ENCODE measurements at regions not wholly inside any gene's neighbourhood (a gene's known extent, or its start where the extent isn't known, plus 50 kb on each side); places are given as distances from the start of the nearest gene placed in this dataset.

DNA sequence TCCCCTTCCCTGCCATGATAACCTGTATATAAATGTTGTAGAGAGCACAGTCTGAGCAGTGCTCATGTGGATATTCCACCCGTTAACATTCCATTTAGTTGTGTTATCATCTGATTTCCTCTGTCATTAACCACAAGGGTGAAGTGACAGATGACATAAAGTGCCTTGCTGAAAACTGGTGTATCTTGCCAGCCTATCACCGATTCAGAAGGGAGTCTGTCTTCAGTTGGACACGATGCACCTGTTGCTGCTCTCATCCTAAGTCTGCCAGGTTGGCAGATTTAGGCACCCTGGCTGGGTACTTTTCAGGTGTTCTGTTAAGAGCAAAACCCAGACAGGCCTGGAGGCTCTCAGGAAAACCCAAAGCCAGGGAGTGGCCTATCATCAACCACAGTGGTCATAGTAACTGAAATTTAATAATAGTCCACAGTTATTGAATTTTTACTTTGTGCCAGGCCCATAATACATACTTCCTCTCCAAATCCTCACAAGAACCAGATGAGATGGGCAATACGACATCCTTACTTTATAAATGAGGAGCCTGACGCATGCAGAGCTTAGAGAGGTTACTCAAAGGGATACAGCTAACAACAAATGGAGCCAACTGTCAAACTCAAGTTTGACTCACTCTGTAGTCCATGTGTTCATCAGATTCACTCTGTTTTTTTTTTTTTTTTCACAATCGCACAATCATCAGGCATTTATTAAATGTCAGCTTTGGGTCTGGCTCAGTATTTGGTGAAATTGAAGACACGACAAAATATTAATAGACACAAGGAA lies 100.7 kb upstream of the SPRY4 start:
- no peak for ATAC-seq (ENCODE audit: low read depth)

DNA sequence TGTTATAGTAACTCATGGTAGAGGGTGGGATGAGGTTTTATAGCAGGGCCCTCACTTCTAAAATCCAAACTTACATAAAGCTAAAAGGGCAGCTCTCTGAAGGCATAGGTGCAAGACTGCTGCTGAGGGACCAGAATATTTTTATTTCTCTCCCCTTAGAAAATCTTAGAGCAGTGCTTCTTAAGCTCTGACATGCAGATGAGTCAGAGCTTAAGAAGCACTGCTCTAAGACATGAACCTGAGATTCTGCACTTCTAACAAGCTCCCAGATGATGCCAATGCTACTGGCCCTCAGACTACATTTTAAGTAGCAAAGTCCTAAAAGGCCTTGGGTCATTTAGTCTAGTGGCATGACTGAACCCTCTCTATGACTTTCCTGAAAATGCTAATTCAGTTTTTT lies 97.6 kb upstream of the SPRY4 start:
- ChIA-PET CTCF (interaction anchor here (1.0 kb wide), 1 partner anchor 20 kb away, joined by 3 read pairs; no protein-coding TSS in a partner anchor), POLR2A (interaction anchor here (0.7 kb wide), 1 partner anchor 576 kb away, joined by 7 read pairs; no protein-coding TSS in a partner anchor)
- Mint-ChIP-seq H3K9me3 (ENCODE audit: insufficient read depth) (no peaks in the 10 kb centered on the region), H3K4me1 (peaks cover 54% of the 10 kb centered on the region), H3K27ac (no peak overlapping the region), H3K27me3 (no peaks in the 10 kb centered on the region), H3K4me3 (no peak overlapping the region)
- Histone ChIP-seq H3K79me2 (ENCODE audit: control insufficient read depth, insufficient read depth, low read length) (no peaks in the 10 kb centered on the region), H3K27me3 (replicated peaks in 1 of 4; ENCODE audit: control extremely low read depth in 1 of 4, control insufficient read depth in 3 of 4, insufficient read depth in 4 of 4, low read length in 3 of 4) (peaks cover 0 to 7% (median 0%) of the 10 kb centered on the region in 4 experiments), H2AFZ (ENCODE audit: insufficient read depth, low read depth, low read length, poor library complexity, severe bottlenecking) (no peak overlapping the region), H3K4me1 (ENCODE audit: control insufficient read depth in 2 of 2, insufficient read depth in 2 of 2, low read length in 2 of 2) (peaks cover 51 to 55% of the 10 kb centered on the region in 2 donors), H3K4me3 (ENCODE audit: control extremely low read depth in 1 of 5, extremely low read depth in 1 of 5, insufficient read depth in 1 of 5, low read depth in 2 of 5, low read length in 4 of 5) (no peak overlapping the region), H3K36me3 (replicated peaks in 1 of 2; ENCODE audit: control extremely low read depth in 1 of 2, control insufficient read depth in 1 of 2, extremely low read depth in 1 of 2, insufficient read depth in 2 of 2, low read length in 1 of 2) (no peaks in the 10 kb centered on the region), H3K9me3 (ENCODE audit: control extremely low read depth in 1 of 3, control insufficient read depth in 2 of 3, insufficient read depth in 1 of 3, low read length in 2 of 3) (peaks cover 0 to 9% (median 2%) of the 10 kb centered on the region in 3 donors), H4K20me1 (ENCODE audit: control insufficient read depth, insufficient read depth, low read length, poor library complexity, severe bottlenecking) (no peaks in the 10 kb centered on the region), H3K27ac (ENCODE audit: low read length in 2 of 2) (no peak overlapping the region), H3K4me2 (replicated peaks; ENCODE audit: low read depth, low read length, poor library complexity, severe bottlenecking) (no peak overlapping the region), H3K9ac (ENCODE audit: low read length) (no peak overlapping the region)
- no peak for DNase-seq
- no peak for ATAC-seq (ENCODE audit: low read depth)
- TF ChIP-seq, protein P1, sequence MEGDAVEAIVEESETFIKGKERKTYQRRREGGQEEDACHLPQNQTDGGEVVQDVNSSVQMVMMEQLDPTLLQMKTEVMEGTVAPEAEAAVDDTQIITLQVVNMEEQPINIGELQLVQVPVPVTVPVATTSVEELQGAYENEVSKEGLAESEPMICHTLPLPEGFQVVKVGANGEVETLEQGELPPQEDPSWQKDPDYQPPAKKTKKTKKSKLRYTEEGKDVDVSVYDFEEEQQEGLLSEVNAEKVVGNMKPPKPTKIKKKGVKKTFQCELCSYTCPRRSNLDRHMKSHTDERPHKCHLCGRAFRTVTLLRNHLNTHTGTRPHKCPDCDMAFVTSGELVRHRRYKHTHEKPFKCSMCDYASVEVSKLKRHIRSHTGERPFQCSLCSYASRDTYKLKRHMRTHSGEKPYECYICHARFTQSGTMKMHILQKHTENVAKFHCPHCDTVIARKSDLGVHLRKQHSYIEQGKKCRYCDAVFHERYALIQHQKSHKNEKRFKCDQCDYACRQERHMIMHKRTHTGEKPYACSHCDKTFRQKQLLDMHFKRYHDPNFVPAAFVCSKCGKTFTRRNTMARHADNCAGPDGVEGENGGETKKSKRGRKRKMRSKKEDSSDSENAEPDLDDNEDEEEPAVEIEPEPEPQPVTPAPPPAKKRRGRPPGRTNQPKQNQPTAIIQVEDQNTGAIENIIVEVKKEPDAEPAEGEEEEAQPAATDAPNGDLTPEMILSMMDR (IDR thresholded peaks at IDR 0.05): no peak
- TF ChIP-seq EZH2 (IDR thresholded peaks at IDR 0.05; ENCODE audit: borderline replicate concordance, insufficient read depth, low read depth, low read length, poor library complexity, severe bottlenecking): no peak
- intact Hi-C loops (cut with micrococcal nuclease): no loop called here

More for the DNA sequence above, 100.7 kb upstream of the SPRY4 start:
- peaks cover 0 to 7% (median 0%) of the 10 kb centered on the region in 4 experiments for H3K27me3 ChIP-seq (replicated peaks in 1 of 4; ENCODE audit: control extremely low read depth in 1 of 4, control insufficient read depth in 3 of 4, insufficient read depth in 4 of 4, low read length in 3 of 4)
- H3K4me1 ChIP-seq (ENCODE audit: control insufficient read depth in 2 of 2, insufficient read depth in 2 of 2, low read length in 2 of 2): peaks cover 30 to 33% of the 10 kb centered on the region in 2 donors
- no peaks in the 10 kb centered on the region for H3K36me3 ChIP-seq (replicated peaks in 1 of 2; ENCODE audit: control extremely low read depth in 1 of 2, control insufficient read depth in 1 of 2, extremely low read depth in 1 of 2, insufficient read depth in 2 of 2, low read length in 1 of 2)
- no peak for DNase-seq
- no peak overlapping the region for H2AFZ ChIP-seq (ENCODE audit: insufficient read depth, low read depth, low read length, poor library complexity, severe bottlenecking)
- H3K4me3 ChIP-seq (ENCODE audit: control extremely low read depth in 1 of 5, extremely low read depth in 1 of 5, insufficient read depth in 1 of 5, low read depth in 2 of 5, low read length in 4 of 5): no peak overlapping the region
- TF ChIP-seq, protein P1 (IDR thresholded peaks at IDR 0.05): no peak
- TF ChIP-seq EZH2 (IDR thresholded peaks at IDR 0.05; ENCODE audit: borderline replicate concordance, insufficient read depth, low read depth, low read length, poor library complexity, severe bottlenecking): no peak
- no peaks in the 10 kb centered on the region for H4K20me1 ChIP-seq (ENCODE audit: control insufficient read depth, insufficient read depth, low read length, poor library complexity, severe bottlenecking)
- Mint-ChIP-seq H3K4me3 (no peak overlapping the region), H3K4me1 (peaks cover 36% of the 10 kb centered on the region), H3K27me3 (no peaks in the 10 kb centered on the region), H3K27ac (no peak overlapping the region), H3K9me3 (ENCODE audit: insufficient read depth) (no peaks in the 10 kb centered on the region)
- H3K9me3 ChIP-seq (ENCODE audit: control extremely low read depth in 1 of 3, control insufficient read depth in 2 of 3, insufficient read depth in 1 of 3, low read length in 2 of 3): peaks cover 0 to 4% (median 2%) of the 10 kb centered on the region in 3 donors
- no peak overlapping the region for H3K9ac ChIP-seq (ENCODE audit: low read length)
- CTCF ChIA-PET: no interaction called here
- 98% methylated on average over 5 of the region's 7 CpGs for WGBS (ENCODE audit: insufficient coverage)
- POLR2A ChIA-PET: no interaction called here
- H3K79me2 ChIP-seq (ENCODE audit: control insufficient read depth, insufficient read depth, low read length): no peaks in the 10 kb centered on the region
- no peak overlapping the region for H3K27ac ChIP-seq (ENCODE audit: low read length in 2 of 2)
- intact Hi-C loops (cut with micrococcal nuclease): no loop called here
- no peak overlapping the region for H3K4me2 ChIP-seq (replicated peaks; ENCODE audit: low read depth, low read length, poor library complexity, severe bottlenecking)
